CD14-positive monocyte (primary cell): ENCODE measurements at regions not wholly inside any gene's neighbourhood (a gene's known extent, or its start where the extent isn't known, plus 50 kb on each side); places are given as distances from the start of the nearest gene placed in this dataset.

Experiments used
- DNase-seq, 3 donors: peaks; one replicate each; pipeline ENCODE4 v3.0.0-alpha.2; 2011 to 2022
- H2AFZ ChIP-seq: 2 replicates; pipeline ENCODE4 v1.6.0; 2012; ENCODE audit warnings: mild to moderate bottlenecking, low read depth, low read length, inconsistent platforms; ENCODE audit not compliant: insufficient read depth, poor library complexity, severe bottlenecking
- H3K27ac ChIP-seq, 2 donors: 1 replicate in 1 of 2; 2 replicates in 1 of 2; pipeline ENCODE4 v1.5.1; 2012 to 2013; ENCODE audit warnings: low read length in 2 of 2, control low read depth in 1 of 2, inconsistent platforms in 1 of 2, low read depth in 1 of 2, mild to moderate bottlenecking in 1 of 2
- H3K27me3 ChIP-seq, 2 donors: one replicate each; pipeline versions ENCODE4 v1.6.0 to v1.6.1; 2011 to 2013; ENCODE audit warnings: low read length in 2 of 2; ENCODE audit not compliant: control insufficient read depth in 2 of 2, insufficient read depth in 2 of 2
- H3K36me3 ChIP-seq, 2 donors: replicated peaks in 1 of 2; 1 replicate in 1 of 2; 2 replicates in 1 of 2; pipeline versions ENCODE4 v1.5.1 to v1.6.1; 2012 to 2013; ENCODE audit warnings: low read length in 2 of 2, control low read depth in 1 of 2, inconsistent platforms in 1 of 2, mild to moderate bottlenecking in 1 of 2; ENCODE audit not compliant: insufficient read depth in 2 of 2, control insufficient read depth in 1 of 2
- H3K4me1 ChIP-seq, 2 donors: 1 replicate in 1 of 2; 2 replicates in 1 of 2; pipeline versions ENCODE4 v1.5.1 to v1.6.1; 2012 to 2013; ENCODE audit warnings: low read length in 2 of 2, control low read depth in 1 of 2, inconsistent platforms in 1 of 2, mild to moderate bottlenecking in 1 of 2, moderate library complexity in 1 of 2; ENCODE audit not compliant: insufficient read depth in 2 of 2, control insufficient read depth in 1 of 2
- H3K4me2 ChIP-seq: replicated peaks from 2 replicates; pipeline ENCODE3; 2012; ENCODE audit warnings: low read length, moderate library complexity, mild to moderate bottlenecking; ENCODE audit not compliant: poor library complexity, severe bottlenecking; ENCODE audit errors: extremely low read depth
- H3K4me3 ChIP-seq, 3 experiments: fragments of 200-600 bp in 1 of 3; sonication (generic) in 1 of 3; replicated peaks in 1 of 3; 1 replicate in 2 of 3; 2 replicates in 1 of 3; pipeline ENCODE4 v1.5.1; 2011 to 2013; ENCODE audit warnings: low read length in 3 of 3, mild to moderate bottlenecking in 3 of 3, control low read depth in 2 of 3, low read depth in 2 of 3, inconsistent platforms in 1 of 3, moderate library complexity in 1 of 3
- H3K79me2 ChIP-seq: 2 replicates; pipeline ENCODE4 v1.6.0; 2012; ENCODE audit warnings: mild to moderate bottlenecking, control low read depth, inconsistent platforms, low read length, moderate library complexity; ENCODE audit not compliant: insufficient read depth
- H3K9ac ChIP-seq: 2 replicates; pipeline ENCODE4 v1.6.0; 2017; ENCODE audit warnings: low read length, mild to moderate bottlenecking; ENCODE audit not compliant: insufficient read depth, poor library complexity, severe bottlenecking
- H3K9me3 ChIP-seq, 2 donors: replicated peaks in 1 of 2; 1 replicate in 1 of 2; 2 replicates in 1 of 2; pipeline versions ENCODE4 v1.5.1 to v1.6.1; 2012 to 2013; ENCODE audit warnings: low read length in 2 of 2, control low read depth in 1 of 2; ENCODE audit not compliant: control insufficient read depth in 1 of 2, insufficient read depth in 1 of 2
- H4K20me1 ChIP-seq: 2 replicates; pipeline ENCODE4 v1.6.0; 2012; ENCODE audit warnings: mild to moderate bottlenecking, low read length, control low read depth, moderate library complexity; ENCODE audit not compliant: insufficient read depth
- H3K27ac Mint-ChIP-seq, 7 donors: one replicate each; pipeline ENCODE4 v1.8.0; 2020; ENCODE audit warnings: mild to moderate bottlenecking in 7 of 7, mixed read lengths in 7 of 7, moderate library complexity in 6 of 7, inconsistent platforms in 2 of 7
- H3K27me3 Mint-ChIP-seq, 3 donors: one replicate each; pipeline ENCODE4 v1.8.0; 2021 to 2022; ENCODE audit warnings: low read depth in 3 of 3, mild to moderate bottlenecking in 3 of 3, mixed read lengths in 3 of 3, moderate library complexity in 3 of 3, inconsistent platforms in 1 of 3
- H3K36me3 Mint-ChIP-seq, 2 donors: one replicate each; pipeline ENCODE4 v1.8.0; 2020; ENCODE audit warnings: mixed read lengths in 2 of 2, inconsistent platforms in 1 of 2, mild to moderate bottlenecking in 1 of 2
- H3K4me1 Mint-ChIP-seq: one replicate; pipeline ENCODE4 v1.8.0; 2020; ENCODE audit warnings: mild to moderate bottlenecking, mixed read lengths
- H3K4me3 Mint-ChIP-seq, 2 donors: one replicate each; pipeline ENCODE4 v1.8.0; 2020; ENCODE audit warnings: mild to moderate bottlenecking in 2 of 2, mixed read lengths in 2 of 2, moderate library complexity in 1 of 2
- H3K9me3 Mint-ChIP-seq, 7 donors: one replicate each; pipeline ENCODE4 v1.8.0; 2020 to 2022; ENCODE audit warnings: mixed read lengths in 7 of 7, mild to moderate bottlenecking in 6 of 7, moderate library complexity in 6 of 7, inconsistent platforms in 2 of 7
- WGBS: methylation state at CpG from one replicate; pipeline ENCODE4 v1.1.5; 2013; ENCODE audit warnings: missing lambda C conversion rate; ENCODE audit not compliant: insufficient coverage; 5-methylcytosine and 5-hydroxymethylcytosine counted together
- intact Hi-C, 2 donors: fragments of 100-400 bp; cut with micrococcal nuclease; formaldehyde crosslinking; loops; one replicate each; pipeline versions ENCODE4 v1.15.0 to v1.15.1; 2023
- TF ChIP-seq, protein P1 (sequence below): fragments of 200-600 bp; IDR thresholded peaks from one replicate; pipeline ENCODE4 v1.8.0; 2022; ENCODE audit warnings: antibody characterized with exemption, mild to moderate bottlenecking

GRCh38 chr11:95414217-95414616 lies 183.2 kb upstream of the SESN3 start:
- peaks cover 0 to 5% (median 2%) of the 10 kb centered on the region in 7 donors for H3K9me3 Mint-ChIP-seq
- no peak overlapping the region for H3K9ac ChIP-seq
- H3K27ac Mint-ChIP-seq: no peak overlapping the region
- no peaks in the 10 kb centered on the region for H3K36me3 ChIP-seq
- H3K36me3 Mint-ChIP-seq: no peaks in the 10 kb centered on the region
- TF ChIP-seq, protein P1, sequence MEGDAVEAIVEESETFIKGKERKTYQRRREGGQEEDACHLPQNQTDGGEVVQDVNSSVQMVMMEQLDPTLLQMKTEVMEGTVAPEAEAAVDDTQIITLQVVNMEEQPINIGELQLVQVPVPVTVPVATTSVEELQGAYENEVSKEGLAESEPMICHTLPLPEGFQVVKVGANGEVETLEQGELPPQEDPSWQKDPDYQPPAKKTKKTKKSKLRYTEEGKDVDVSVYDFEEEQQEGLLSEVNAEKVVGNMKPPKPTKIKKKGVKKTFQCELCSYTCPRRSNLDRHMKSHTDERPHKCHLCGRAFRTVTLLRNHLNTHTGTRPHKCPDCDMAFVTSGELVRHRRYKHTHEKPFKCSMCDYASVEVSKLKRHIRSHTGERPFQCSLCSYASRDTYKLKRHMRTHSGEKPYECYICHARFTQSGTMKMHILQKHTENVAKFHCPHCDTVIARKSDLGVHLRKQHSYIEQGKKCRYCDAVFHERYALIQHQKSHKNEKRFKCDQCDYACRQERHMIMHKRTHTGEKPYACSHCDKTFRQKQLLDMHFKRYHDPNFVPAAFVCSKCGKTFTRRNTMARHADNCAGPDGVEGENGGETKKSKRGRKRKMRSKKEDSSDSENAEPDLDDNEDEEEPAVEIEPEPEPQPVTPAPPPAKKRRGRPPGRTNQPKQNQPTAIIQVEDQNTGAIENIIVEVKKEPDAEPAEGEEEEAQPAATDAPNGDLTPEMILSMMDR: no peak
- no peaks in the 10 kb centered on the region for H3K27me3 ChIP-seq
- no peak overlapping the region for H3K4me3 ChIP-seq
- no CpG with 5 or more reads among the region's 2 CpGs for WGBS
- intact Hi-C loops: no loop called here
- H3K4me1 ChIP-seq: no peaks in the 10 kb centered on the region
- no peaks in the 10 kb centered on the region for H3K9me3 ChIP-seq
- H3K4me2 ChIP-seq: no peak overlapping the region
- H3K27ac ChIP-seq: no peak overlapping the region
- DNase-seq: no peak
- no peaks in the 10 kb centered on the region for H4K20me1 ChIP-seq
- H2AFZ ChIP-seq: no peak overlapping the region
- H3K79me2 ChIP-seq: no peaks in the 10 kb centered on the region
- peaks cover 4% of the 10 kb centered on the region for H3K4me1 Mint-ChIP-seq
- H3K27me3 Mint-ChIP-seq: peaks cover 0 to 1% (median 0%) of the 10 kb centered on the region in 3 donors
- no peak overlapping the region for H3K4me3 Mint-ChIP-seq

GRCh38 chr11:95413761-95414160 lies 182.8 kb upstream of the SESN3 start:
- TF ChIP-seq, protein P1: no peak
- no peak overlapping the region for H3K27ac ChIP-seq
- H3K4me3 Mint-ChIP-seq: no peak overlapping the region
- H3K4me2 ChIP-seq: no peak overlapping the region
- 70% methylated on average over 2 of the region's 4 CpGs for WGBS
- no peaks in the 10 kb centered on the region for H4K20me1 ChIP-seq
- no peak overlapping the region for H2AFZ ChIP-seq
- H3K36me3 Mint-ChIP-seq: no peaks in the 10 kb centered on the region
- peaks cover 4% of the 10 kb centered on the region for H3K4me1 Mint-ChIP-seq
- H3K9me3 Mint-ChIP-seq: peaks cover 0 to 5% (median 3%) of the 10 kb centered on the region in 7 donors
- no peaks in the 10 kb centered on the region for H3K36me3 ChIP-seq
- no peak for DNase-seq
- no peaks in the 10 kb centered on the region for H3K4me1 ChIP-seq
- H3K27me3 ChIP-seq: no peaks in the 10 kb centered on the region
- H3K9me3 ChIP-seq: no peaks in the 10 kb centered on the region
- H3K79me2 ChIP-seq: no peaks in the 10 kb centered on the region
- H3K4me3 ChIP-seq: no peak overlapping the region
- H3K27me3 Mint-ChIP-seq: peaks cover 0 to 1% (median 0%) of the 10 kb centered on the region in 3 donors
- intact Hi-C loops: no loop called here
- no peak overlapping the region for H3K9ac ChIP-seq
- H3K27ac Mint-ChIP-seq: no peak overlapping the region
